NCI-H526 (cell line): ENCODE measurements at regions not wholly inside any gene's neighbourhood (a gene's known extent, or its start where the extent isn't known, plus 50 kb on each side); places are given as distances from the start of the nearest gene placed in this dataset.
A peak's percentile ranks its signal among the peaks of the same experiment; 100 is the strongest.
"Not testable (repeated sequence)": the region's sequence is repeated elsewhere in the genome, so short reads cannot be mapped to it uniquely, and the experiment has no call there.

Experiments
- DNase-seq, 2 experiments: peaks; one replicate each; lab custom pipeline; 2025; lab: John Stamatoyannopoulos, UW

DNA sequence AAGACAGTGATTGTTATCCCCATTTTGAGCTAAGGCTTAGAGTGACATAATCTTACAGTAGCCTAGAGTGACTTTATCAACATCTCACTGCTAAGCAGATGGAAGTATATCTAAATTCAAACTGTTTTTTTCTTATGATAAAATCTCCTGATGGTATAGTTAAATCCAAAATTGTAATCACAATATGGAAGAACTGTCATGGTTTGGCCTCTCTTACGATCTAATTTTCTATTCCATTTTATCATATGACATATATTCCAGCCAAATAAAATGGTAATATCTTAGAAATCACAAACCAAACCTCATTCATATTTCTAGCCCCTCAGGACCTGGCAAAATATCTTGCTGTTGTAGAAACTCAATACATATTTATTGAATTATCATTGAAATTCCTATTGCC lies 864.7 kb downstream of the SLC6A15 start:
- no peak for DNase-seq

DNA sequence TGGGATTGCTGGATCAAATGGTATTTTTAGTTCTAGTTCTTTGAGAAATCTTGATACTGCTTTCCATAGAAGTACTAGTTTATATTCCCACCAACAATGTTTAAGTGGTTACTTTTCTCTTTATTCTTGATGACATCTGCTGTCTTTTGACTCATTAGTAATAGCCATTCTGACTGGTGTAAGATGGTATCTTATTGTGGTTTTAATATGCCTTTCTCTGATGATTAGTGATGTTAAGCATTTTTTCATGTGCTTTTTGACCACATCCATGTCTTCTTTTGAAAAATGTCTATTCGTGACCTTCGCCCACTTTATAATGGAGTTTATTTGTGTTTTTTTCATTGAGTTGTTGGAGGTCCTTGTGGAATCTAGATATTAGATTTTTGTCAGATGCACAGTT lies 865.7 kb downstream of the SLC6A15 start:
- no peak for DNase-seq

DNA sequence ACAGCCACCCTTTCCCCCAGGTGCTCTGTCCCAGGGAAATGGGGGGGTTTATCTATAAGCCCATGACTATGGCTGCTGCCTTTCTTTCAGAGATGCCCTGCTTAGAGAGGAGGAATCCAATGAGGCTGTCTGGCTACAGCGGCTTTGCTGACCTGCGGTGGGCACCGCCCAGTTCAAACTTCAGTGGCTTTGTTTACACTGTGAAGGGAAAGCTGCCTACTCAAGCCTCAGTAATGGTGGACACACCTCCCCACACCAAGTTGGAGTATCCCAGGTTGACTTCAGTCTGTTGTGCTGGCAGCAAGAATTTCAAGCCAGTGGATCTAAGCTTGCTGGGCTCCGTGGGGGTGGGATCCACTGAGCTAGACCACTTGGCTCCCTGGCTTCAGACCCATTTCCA lies 869.2 kb downstream of the SLC6A15 start:
- DNase-seq: no peak

DNA sequence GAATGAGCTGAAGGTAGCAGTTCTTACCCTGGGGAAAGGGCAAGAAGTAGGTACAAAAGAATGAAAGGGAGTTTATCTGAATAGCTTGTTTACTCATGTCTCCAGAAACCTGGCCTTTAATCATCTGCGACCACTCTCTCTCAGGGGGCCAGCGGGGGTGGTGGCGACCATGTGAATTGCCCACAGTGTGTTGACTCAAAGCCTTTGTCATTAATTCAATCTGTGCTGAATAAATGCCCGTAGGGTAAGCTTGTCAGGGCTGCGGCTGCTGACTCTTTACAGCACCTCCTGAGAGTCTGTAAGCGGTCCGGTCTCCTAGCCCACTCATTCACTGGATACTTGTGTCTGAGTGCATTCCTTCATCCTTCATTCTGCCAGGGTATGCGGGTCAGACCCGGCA lies 874.4 kb downstream of the SLC6A15 start:
- no peak for DNase-seq

DNA sequence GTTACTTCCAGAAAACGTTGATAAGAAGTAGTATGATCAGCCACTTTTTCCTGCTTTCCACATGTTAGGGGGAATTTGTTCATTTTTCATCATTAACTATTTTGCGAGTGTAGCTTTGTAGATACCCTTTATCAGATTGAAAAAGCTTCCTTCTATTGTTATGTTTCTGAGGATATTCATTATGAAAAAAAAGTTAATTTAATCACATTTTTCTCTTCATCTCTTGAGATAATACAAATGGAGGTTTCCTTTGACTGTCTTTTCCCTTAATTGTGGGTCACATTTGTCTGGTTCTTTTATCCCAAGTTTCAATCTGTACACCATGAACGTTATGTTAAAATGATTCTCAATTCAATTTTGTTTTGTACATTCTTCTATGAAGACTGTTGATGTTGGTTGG lies 875.7 kb downstream of the SLC6A15 start:
- no peak for DNase-seq

DNA sequence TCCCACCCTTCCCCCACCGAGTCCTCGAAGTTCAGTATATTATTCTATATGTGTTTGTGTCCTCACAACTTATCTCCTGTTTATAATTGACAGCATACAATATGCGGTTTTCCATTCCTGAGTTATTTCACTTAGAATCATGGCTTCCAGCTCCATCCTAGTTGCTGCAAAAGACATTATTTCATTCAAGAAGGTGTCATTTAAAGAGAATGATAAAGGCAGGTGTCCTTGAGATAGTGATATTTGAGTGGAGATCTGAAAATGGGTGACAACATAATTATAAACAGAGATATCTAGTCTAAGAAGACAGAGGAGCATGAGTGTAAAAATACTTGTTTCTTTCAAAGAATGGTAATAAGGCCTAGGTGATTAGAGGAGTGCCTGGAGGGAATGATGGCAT lies 876.8 kb downstream of the SLC6A15 start:
- no peak for DNase-seq

DNA sequence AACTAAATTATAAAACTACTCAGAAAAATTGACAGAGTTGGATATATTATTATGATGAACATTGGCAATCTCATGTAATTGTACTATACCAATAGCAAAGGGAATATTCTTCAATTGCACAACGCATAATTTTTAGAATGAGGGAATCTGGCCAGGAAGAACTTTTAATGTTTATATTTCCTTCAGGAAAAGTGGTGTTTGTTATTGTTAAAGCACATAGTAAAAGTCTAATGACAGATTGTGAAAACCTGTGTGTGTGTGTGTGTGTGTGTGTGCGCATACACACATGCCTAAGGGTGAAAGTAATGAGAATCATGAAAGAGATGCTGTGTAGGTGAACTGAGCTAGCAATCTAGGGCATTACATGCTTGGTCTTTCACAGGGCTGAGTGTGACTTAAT lies 877.7 kb downstream of the SLC6A15 start:
- DNase-seq: no peak

DNA sequence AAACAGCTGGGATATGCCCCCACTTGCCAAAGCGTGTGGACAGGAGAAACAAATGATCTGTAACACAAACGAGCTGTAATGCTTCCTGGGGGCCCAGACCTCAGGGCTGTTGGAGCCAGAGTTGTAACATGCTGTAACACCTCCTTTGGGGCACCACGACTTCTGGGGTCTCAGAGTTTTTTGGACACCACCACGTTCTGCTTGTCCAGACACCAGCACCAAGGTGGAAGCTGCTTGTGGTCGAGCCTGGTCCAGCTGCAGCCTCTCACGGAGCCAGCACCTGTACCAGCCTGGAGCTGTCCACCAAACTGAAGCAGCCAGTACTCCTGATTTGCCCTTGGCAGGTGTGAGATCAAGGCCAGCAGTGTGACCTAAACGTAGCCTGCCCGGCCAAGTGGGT lies 879.4 kb downstream of the SLC6A15 start:
- DNase-seq: no peak

DNA sequence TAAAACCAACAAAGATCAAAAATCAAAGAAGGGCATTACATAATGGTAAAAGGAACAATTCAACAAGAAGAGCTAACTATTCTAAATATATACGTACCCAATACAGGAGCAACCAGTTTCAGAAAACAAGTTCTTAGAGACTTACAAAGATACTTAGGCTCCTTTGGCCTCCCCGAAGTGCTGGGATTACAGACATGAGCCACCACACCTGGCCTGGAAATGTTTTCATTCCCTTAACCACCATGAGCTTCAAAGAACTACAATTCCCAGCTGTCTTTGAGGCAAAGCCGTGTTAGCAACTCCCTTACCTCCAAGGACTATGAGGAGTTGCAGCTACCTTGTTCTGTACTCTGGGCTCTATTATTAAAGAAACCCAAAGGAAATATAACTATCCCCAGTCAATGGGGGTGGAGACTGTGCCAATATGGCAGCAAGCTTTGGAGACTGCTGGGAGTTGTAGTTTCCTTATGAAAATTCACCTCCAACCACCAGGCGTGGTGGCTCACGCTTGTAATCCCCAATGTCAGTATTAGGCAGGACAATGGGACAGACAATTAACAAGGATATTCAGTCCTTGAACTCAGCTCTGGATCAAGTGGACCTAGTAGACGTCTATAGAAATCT lies 893.9 kb downstream of the SLC6A15 start:
- DNase-seq: not testable (repeated sequence)

DNA sequence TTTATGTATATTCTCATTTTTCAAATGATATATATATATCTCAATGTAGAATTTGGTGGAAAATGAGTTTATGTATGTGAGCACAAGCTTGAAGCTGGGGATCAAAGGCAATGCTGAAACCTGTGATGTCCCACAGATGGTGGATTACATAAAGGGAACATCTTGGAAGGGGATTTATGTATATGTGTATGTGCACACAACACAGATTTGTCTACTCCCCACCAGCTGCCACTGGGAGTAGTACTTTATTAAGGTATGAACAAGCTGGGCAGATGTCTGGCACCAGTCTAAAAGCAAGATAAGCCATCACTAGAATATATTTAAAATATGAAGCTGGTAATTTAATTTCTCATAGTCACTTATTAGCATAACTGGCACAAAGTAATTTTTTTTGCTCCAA lies 895.6 kb downstream of the SLC6A15 start:
- no peak for DNase-seq

DNA sequence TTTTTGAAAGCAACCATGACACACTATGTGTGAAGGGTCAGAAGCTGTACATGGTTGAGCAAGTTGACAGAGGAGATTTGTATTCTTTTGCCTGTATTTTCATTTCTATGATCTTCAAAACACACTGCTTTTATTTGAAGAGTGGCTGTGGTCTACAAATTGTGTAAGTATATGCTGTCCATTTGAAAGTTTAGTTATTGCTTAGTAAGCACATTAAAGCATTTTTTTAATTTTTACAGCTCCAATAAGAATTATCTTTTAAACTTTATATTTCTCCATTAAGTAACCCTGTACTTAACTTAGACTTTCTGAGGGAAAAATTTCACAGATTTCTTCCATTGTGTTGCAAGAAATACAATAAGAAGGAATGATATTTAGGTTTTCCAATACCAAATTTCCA lies 915.2 kb downstream of the SLC6A15 start:
- no peak for DNase-seq

DNA sequence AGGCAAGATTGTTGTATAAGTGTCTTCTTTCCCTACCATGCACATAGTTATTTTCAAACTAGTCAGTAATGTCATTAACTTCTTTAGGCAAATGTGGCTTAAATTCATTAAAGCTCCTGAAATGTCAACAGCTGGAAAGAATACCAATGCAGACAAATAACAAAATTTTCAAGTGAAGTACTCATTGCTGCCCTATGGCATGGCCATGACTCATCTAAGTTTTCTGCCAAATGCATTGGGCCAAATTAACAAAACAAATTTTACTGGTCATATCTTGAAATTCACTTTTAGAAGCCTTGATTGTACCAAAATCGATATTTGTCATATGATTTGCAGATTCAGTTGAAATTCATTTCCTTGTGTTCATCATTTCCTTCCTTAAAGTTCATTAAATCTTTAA lies 915.9 kb downstream of the SLC6A15 start:
- DNase-seq: no peak

DNA sequence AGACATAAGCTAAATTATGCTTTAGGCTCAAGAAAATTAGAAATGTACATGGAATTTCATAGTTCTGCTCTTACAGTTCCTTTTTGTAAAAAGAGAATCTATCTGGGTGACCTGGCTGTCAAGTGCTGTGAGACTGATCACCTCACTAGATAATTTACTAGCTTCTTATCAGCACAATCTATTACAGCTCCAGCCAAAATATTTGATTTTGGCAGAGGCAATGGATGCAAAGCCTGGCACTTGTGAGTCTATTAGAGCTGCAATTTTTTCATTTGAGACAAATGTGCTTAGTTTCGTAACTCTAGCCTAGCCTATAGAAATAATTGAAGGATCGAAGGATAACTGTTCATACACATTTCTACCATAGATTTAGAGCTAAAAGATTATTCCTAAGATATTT lies 927.5 kb downstream of the SLC6A15 start:
- no peak for DNase-seq

DNA sequence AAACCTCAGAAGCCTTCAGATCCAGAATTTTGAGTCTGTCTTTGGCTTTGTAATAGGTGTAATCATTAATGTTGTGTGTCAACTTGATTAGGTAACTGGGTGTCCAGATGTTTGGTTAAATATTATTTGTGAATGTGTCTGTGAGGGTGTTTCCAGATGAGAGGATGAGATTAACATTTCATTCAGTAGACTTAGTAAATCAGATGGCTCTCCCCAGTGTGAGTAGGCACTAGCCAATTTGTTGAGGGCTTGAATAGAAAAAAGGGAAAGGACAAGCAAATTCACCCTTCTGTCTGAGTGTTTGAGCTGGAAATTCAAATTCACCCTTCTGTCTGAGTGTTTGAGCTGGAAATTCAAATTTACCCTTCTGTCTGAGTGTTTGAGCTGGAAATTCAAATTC lies 932.2 kb downstream of the SLC6A15 start:
- DNase-seq: peak; percentile 58 to 72

DNA sequence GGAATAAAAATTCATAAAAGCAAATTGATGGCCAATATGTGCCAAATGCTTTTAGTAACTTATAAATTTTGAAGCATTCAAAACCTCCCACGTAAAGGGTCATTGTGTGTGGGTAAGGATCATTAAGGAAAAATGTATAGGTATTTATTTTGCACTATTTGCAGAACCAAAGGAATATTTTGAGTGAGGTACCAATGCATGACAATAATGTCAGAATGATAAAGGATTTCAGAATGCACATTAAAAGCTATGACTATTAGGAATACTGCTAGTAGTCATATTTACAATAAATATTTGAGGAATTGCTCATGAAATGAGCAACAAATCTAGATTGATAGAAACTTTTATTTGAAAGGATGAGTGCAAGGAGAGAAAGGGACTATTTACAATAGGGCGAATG lies 932.8 kb downstream of the SLC6A15 start:
- no peak for DNase-seq

DNA sequence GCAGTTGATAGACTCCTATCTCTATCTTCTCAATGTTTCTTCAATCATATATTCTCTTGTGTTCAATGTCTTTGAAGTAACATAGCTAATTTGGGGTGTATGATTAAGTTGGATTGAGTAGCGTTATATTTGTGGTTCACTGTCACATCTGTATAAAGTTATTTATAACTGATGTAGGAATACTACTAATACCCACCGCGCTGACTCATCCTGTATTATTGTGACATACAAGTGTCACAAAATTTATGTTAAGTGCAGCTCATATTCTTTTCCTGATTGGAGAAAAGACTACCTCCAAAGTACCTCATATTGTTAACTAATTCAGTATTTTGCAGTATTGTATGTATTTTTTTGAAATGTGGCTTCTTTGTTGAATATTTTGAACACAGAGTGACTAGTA lies 940.8 kb downstream of the SLC6A15 start:
- no peak for DNase-seq

DNA sequence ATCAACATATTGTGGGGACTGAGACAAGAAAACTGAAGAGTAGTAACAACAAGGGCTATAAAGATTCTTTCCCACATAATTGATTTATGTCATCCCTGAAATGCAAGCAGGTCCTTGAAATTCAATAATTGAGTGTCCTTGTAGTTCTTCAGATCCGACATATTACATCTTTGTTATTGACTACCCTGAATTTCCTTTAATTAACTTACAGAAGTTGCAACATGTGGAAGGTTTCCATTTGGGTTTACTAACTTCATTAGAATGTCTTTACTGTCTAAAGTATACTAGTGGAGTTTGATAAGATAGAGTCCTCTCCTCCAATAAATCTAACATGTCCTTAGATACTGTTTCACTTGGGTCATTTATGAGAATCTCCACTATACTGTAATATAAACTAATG lies 951.8 kb downstream of the SLC6A15 start:
- DNase-seq: no peak

DNA sequence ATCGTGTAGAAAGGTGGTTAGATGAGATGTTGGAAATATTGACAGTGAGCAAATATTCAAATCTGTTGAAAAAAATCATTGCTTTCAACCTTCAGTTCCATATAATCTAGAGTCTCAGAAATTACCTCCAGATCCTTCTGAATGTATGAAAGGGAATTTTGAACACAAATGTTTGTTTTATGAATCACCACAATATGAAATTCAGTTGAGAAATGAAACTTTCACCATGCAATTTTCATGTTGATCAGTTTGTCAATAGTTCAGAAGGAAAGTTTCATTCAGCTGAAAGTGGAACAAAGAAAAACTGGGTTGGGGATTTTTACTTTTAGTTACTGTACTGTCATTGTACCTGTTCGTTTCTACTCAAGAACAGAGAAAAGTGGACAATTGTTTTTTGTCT lies 953.6 kb downstream of the SLC6A15 start:
- no peak for DNase-seq

DNA sequence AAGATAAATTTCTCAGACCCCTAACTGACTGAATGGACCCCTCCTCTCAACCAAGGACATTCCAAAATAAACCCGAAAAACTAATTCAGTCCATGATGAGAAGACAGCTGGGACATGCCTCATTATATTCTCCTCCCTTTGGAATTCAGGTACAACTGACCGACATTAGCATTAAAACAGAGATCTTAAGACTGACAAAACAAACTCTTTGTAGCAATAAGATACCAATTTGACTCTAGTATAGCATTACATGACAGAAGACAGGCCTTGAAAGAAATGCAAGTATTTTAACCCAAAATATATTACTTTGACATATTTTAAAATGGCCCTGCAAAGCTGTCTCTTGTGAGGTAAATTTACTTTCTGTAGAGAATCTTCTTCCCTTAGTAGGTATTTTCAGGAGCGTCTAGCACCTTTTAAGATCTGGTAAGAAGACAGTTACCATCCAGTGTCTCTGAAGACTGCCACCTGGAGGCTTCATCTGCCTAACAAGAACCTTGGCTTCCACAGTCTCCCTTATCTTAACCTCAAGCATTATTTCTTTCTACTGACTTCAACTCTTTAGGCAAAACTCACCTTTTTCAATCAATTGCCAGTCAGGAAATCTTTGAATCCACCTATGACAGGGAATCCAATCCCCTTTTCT lies 957.5 kb downstream of the SLC6A15 start:
- no peak for DNase-seq

DNA sequence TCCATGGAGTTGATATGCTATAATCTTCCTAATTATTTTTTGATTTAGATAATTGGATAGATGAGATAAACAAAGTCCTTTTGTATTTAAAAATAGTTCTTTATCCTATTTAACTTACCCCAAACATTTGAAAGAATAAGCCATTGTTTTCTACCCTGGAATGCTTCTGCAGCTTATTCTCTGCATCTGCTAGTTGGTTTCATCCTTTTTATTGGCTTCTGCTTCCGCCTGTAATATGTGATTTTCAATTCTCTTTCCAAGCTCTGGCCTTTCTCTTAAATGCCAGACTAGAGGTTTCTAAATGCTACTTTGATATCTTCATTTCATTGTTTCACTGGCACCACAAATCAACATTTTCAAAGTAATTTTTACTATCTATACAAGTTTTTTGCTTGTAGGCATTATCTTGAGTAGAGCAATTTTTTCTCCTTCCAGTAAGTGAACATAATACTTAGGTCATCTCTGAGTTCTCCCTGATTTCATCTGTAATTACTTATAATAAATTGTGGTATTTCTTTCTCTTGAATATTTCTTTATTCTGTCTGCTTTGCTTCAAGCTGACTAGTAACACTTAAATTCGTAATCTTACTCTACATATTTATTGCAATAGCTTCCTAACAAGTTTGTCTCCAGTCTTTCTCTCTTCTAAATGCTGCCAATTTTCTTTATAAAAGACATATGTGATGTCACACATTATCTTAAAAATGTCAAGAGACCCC lies 958.4 kb downstream of the SLC6A15 start:
- no peak for DNase-seq

DNA sequence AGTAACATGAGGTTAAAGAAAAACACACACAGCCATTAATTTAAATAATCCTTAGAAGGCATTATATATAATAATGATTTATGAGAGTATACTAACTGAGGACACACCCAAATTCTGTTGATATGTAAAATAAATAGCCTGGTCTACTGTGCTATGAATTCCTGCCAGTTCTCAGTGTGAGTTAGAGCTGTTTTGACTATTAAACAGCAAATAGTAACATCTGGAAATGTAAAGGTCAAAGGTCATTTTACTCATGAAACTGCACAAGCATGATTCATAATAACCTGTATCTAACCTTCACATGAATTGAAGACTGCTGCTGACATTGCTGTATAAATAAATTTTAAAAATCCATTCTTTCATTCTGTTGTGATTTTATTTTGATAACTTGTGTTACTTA lies 966.7 kb downstream of the SLC6A15 start:
- DNase-seq: peak; percentile 24 to 57

DNA sequence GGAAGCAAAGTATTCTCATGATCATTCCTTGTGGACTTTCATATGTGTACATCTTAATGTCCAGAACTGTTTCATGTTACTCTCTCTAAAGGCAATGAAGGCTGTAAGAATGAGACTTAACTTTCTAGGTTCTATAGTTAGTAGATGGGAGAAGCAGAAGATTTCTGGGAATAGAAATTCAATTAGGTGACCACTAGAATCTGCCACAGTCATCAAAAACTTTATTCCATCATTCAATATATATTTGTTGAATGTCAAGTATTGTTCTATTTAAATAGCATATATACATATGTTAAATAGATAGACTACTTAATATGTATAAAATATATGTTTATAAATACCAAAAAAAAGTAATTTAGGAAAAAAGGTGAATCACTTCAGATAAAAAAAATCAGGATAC lies 972.9 kb downstream of the SLC6A15 start:
- no peak for DNase-seq

DNA sequence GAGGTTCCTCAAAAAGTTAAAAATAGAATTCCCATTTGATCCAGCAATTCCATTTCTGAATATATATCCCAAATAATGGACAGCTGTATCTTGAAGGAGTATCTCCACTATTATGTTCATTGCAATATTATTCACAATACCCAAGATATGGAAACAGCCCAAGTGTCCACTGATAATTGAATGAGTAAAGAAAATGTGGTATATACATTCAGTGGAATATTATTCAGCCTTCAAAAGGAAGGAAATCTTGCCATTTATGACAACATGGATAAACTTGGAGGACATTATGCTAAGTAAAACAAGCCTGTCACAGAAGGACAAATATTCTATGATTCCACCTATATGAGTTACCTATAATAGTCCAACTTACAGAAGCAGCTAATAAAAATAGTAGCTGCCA lies 979.0 kb downstream of the SLC6A15 start:
- DNase-seq: no peak

DNA sequence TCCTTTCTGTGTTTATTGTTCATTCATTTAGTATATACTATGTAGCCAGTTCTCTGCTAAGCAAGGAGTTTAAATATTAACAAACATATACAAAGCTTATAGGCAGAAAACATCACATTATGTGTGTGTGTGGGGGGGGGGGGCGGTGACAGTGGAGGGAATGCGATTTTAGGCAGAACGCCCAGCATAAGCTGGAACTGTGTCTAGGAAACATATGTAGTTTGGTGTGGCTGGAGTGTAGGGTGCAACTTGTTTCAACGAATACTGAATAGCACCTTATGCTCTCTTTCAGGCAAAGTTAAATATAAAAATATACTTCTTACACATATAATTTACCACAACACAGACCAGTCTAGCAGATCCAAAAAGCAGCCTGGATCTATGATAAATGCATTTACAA lies 980.6 kb downstream of the SLC6A15 start:
- no peak for DNase-seq
